Epithelial cell of esophagus (primary cell): ENCODE measurements at regions not wholly inside any gene's neighbourhood (a gene's known extent, or its start where the extent isn't known, plus 50 kb on each side); places are given as distances from the start of the nearest gene placed in this dataset.
"Not testable (repeated sequence)": the region's sequence is repeated elsewhere in the genome, so short reads cannot be mapped to it uniquely, and the experiment has no call there.

Experiments
- DNase-seq: peaks from one replicate; pipeline ENCODE4 v3.0.0; 2010; ENCODE audit warnings: low read depth
- H3K4me3 ChIP-seq: 2 replicates; pipeline ENCODE4 v1.5.1; 2011; ENCODE audit warnings: mild to moderate bottlenecking, low read length, control low read depth
- CTCF ChIP-seq: IDR thresholded peaks from 2 replicates; pipeline ENCODE4 v1.5.1; 2011; ENCODE audit warnings: low read depth, mild to moderate bottlenecking, low read length, control low read depth, inconsistent platforms; ENCODE audit not compliant: insufficient read depth; ENCODE audit errors: missing control alignments

DNA sequence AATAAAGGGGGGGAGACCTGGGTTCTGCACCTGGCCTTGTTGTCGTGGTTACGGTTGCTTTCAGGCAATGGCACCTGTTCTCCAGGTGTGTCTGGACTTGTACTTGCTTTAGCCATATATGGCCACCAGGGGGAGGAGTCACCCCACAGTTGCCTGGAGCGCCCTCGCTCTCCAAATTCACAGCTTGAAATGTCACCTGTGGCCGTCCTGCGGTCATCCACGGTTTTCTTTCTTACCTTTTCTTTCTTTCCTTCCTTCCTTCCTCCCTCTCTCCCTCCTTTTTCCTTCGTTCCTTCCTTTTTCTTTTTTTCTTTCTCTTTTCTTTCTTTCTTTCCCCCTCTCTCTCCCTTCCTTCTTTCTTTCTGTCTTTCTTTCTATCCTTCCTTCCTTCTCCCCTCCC lies 157.2 kb upstream of the ZNF92 start:
- peak; percentile 65 for DNase-seq
- H3K4me3 ChIP-seq, result no peak overlapping the region
- TF ChIP-seq CTCF, result peak; percentile 67

GRCh38 chr7:65213260-65213659 lies 160.4 kb upstream of the ZNF92 start:
- DNase-seq, result not testable (repeated sequence)

GRCh38 chr7:65199221-65199620 lies 174.4 kb upstream of the ZNF92 start:
- not testable (repeated sequence) for DNase-seq, H3K4me3 ChIP-seq

More at GRCh38 chr7:65213260-65213659, 160.4 kb upstream of the ZNF92 start:
- H3K4me3 ChIP-seq, result not testable (repeated sequence)

- not testable (repeated sequence) for H3K4me3 ChIP-seq, DNase-seq
These were observed 180.2 kb upstream of the ZNF92 start for GRCh38 chr7:65193334-65194058.

- not testable (repeated sequence) for DNase-seq, H3K4me3 ChIP-seq
These were observed 170.6 kb upstream of the ERV3-1 start for GRCh38 chr7:65177041-65177440.

DNA sequence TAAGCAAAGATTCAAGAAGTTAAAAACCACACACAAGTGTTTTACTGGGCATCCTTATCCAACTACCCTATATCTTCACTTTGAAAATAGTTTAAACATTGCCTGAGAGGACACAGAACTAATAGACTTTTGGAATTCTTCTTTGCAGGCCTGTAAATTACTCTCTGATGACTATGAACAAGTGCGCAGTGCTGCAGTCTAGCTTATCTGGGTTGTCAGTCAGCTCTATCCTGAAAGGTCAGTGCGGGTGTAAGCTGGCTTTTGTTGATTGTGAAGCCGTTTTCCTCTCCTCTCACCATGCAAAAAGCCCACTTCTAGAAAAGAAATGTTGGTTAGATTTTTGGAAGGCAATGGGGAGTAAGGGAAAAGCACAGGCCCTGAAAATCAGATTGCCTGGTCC lies 143.6 kb upstream of the ERV3-1 start:
- DNase-seq, H3K4me3 ChIP-seq: not testable (repeated sequence)

- H3K4me3 ChIP-seq, DNase-seq: not testable (repeated sequence)
These were observed 139.8 kb upstream of the ERV3-1 start for GRCh38 chr7:65146118-65146914.

- DNase-seq, H3K4me3 ChIP-seq: not testable (repeated sequence)
These were observed 139.2 kb upstream of the ERV3-1 start for GRCh38 chr7:65145710-65146109.

- not testable (repeated sequence) for H3K4me3 ChIP-seq, DNase-seq
These were observed 138.5 kb upstream of the ERV3-1 start for GRCh38 chr7:65145008-65145407.

- H3K4me3 ChIP-seq, DNase-seq: not testable (repeated sequence)
These were observed 138.1 kb upstream of the ERV3-1 start for GRCh38 chr7:65144557-65144956.

DNA sequence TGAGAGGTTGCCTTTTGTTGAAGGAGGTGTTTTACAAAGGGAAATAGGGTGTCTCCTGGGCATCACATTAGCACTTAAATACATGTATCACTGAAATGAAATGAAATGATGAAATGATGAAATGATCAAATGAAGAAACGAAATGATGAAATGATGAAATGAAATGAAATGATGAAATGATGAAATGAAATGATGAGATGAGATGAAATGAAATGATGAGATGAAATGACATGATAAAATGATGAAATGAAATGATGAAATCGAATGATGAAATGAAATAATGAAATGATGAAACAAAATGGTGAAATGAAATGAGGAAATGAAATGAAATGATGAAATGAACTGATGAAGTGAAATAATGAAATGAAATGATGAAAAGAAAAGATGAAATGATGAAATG lies 137.6 kb upstream of the ERV3-1 start:
- not testable (repeated sequence) for DNase-seq, H3K4me3 ChIP-seq

DNA sequence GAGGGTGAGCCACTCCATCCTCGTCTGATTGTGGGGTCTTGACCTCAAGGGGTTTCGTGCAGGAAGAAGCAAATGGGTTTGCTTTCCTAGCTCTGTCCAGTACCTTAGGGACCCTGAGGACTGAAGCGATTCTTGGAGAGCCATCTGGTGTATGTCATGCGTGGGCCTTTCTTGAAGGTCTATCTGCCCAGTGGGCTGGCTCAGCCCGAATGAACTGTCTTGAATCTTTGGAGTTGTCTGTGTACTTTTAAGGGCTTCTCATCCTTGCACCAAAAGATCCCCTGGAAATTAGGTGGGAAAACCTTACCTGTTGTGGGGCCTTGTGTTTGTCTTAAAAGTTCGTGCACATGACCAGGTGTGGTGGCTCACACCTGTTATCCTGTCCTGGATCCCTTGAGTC lies 135.4 kb upstream of the ERV3-1 start:
- not testable (repeated sequence) for H3K4me3 ChIP-seq

DNA sequence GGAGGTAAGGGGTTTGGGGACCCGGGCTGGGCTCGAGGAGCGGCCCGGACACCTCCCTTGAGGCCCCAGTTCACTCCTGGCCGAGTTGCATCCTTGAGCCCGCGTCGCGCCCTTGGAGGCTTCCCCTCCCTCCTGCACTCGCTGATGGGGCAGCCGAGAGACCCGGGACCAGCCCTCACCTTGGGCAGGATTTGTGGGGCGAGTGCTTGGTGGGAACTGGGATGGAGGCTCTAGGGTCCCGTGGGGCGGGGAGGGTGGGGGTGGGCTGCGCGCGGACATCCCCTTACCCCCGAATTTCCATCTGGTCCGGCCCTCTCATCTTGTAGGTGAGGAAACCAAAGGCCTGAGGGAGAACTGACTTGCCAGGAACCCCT lies 134.9 kb upstream of the ERV3-1 start:
- DNase-seq, H3K4me3 ChIP-seq: not testable (repeated sequence)

More for the DNA sequence above, 135.4 kb upstream of the ERV3-1 start:
- not testable (repeated sequence) for DNase-seq

- not testable (repeated sequence) for H3K4me3 ChIP-seq, DNase-seq
These were observed 134.3 kb upstream of the ERV3-1 start for GRCh38 chr7:65140543-65141404.

DNA sequence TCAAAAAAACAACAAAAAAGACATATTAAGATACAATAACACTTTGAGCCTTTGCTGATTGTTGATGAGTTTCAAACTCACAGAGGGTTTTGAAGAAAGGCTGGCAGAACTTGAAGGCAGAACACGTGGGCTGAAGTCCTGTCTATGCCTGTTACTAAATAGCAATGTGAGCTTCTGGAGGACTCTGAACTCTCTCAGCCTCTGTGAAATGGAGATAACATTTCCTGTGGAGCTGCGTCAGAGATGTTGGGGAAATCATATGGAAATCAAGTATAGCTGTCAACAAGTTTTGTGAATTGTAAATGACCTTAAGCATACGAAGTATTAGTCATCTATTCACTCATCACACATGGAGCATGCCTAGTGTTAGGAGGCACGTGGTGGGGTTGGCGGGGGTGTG lies 130.4 kb upstream of the ERV3-1 start:
- DNase-seq, H3K4me3 ChIP-seq: not testable (repeated sequence)

GRCh38 chr7:65133087-65133486 lies 126.6 kb upstream of the ERV3-1 start:
- DNase-seq, H3K4me3 ChIP-seq: not testable (repeated sequence)

DNA sequence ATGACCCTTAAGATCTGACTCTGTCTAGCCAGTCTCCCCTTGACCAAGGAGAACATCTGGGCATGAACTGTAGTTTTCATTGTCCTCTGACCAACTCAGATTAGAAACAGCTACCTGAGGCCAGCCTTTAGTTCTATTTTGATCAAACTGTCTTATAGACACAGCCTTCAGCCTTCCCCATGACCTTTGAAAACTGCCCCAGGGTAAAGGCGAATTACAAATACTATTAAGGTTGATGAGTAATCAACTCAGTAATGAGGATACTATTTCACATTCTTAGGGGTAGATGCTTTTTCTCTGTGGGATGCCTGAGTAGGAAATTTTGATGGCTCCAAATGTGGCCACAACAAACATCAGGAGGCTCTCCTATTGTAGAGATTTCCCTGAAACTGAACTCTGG lies 125.8 kb upstream of the ERV3-1 start:
- H3K4me3 ChIP-seq, DNase-seq: not testable (repeated sequence)

DNA sequence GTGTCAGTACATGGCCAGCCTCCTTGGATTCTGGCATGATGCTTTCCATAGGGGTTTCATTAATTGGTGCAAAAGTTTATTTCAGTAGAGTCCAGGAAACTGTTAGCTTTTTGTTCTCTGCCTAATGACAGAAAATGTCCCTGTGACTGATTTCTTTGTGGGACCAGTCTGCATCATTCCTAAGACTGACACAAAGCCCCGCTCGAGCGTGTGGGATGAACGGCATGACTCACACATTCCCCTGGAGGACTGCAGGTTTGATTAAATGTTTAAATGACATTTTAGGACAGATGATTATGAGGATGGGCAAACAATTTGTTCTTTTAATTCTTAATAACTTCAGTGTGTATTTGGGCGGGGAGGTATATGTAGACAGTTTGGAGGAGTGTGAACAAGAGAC lies 120.9 kb upstream of the ERV3-1 start:
- not testable (repeated sequence) for DNase-seq

More for the DNA sequence above, 120.9 kb upstream of the ERV3-1 start:
- H3K4me3 ChIP-seq, result not testable (repeated sequence)
